GM19324 (cell line): ENCODE measurements at regions not wholly inside any gene's neighbourhood (a gene's known extent, or its start where the extent isn't known, plus 50 kb on each side); places are given as distances from the start of the nearest gene placed in this dataset.

Experiments
- ATAC-seq: cut with Tn5 transposase; IDR thresholded peaks from one replicate; pipeline ENCODE4 v1.9.1; 2021; ENCODE audit warnings: mild to moderate bottlenecking, moderate library complexity; ENCODE audit not compliant: unreplicated experiment, low FRiP score

GRCh38 chr1:170219163-170219562 lies 73.4 kb downstream of the NTMT2 start:
- ATAC-seq: no peak

DNA sequence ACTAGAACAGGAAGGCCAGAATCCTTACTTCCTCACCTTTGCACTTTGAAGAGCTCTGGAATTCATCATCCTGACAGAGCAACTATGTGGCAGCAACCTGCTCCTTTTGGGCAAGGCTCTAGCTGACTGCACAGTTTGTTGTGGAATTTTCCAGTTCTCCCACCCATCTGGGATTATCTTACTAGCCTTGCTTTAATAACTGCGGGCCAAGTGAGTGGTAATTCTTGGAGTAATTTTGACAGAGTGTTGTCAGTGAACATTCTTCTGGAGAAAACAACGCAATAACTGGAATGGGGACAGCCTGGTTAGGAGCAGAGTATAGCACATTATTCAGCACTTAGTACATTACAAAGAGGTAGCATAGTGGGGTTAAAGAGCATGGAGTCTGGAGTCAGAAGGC lies 75.3 kb downstream of the NTMT2 start:
- ATAC-seq: no peak

GRCh38 chr1:170221495-170221894 lies 75.7 kb downstream of the NTMT2 start:
- ATAC-seq: no peak

GRCh38 chr1:170224469-170224868 lies 78.7 kb downstream of the NTMT2 start:
- ATAC-seq: no peak

- no peak for ATAC-seq
These were observed 80.2 kb downstream of the NTMT2 start for GRCh38 chr1:170225781-170226530.

DNA sequence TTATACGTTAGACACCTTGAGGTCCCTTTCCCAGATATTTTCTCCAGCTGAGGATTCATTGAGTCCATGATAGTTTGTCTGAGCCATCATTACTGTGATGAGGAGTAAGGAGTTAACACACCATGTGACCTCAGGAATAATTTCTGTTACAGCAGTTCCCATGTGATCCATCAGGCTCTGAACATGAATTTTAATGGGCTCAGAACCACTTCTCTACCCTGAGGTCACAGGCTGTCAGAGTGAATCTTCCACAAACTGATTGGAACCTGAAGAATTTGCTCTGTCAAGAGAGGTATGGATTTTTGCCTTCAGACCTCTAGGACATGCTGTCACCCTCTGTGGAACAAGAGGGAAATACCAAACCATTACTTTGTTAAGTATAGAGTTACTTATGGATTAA lies 81.0 kb downstream of the NTMT2 start:
- ATAC-seq: no peak

DNA sequence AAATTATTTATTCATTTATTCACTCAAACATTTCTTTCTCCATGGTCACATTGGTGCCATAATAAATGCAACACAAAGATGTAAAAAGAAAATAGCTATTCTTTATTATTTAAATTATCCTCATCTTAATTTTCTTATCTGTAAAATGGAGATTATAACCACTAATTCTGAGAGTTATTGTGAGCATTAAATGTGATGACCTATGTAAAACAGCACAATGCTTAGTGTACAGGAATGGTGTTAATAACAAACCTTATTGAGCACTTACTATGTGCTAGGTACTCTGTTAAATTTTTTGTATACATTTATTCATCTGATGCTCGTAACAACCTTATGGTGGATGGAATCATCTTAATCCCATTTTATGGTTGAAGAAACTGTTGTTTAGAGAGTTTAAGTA lies 84.6 kb downstream of the NTMT2 start:
- no peak for ATAC-seq

- ATAC-seq: no peak
These were observed 85.9 kb downstream of the NTMT2 start for GRCh38 chr1:170231662-170232061.

GRCh38 chr1:170238704-170239391 lies 93.1 kb downstream of the NTMT2 start:
- ATAC-seq: no peak

- no peak for ATAC-seq
These were observed 93.7 kb downstream of the NTMT2 start for GRCh38 chr1:170239445-170239844.

DNA sequence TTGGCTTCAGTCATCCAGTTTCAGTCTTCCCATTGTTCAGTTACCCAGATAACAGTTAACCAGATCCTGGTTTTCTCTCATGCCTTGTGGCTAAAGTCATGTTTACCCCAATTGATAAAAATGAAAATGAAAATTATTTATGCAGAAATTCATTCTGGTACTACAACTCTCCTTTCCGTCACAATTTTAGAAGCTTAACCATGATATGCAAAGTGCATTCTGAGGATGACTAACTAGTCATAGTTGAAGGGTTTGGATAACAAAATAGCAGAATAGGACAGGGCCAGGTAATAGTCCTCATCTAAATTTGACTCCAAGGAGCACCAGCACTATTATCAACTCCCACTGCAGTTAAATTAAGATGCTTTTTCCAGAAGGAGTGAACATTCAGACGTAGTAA lies 94.7 kb downstream of the NTMT2 start:
- ATAC-seq: peak; percentile 94

- ATAC-seq: no peak
These were observed 95.6 kb downstream of the NTMT2 start for GRCh38 chr1:170241266-170241851.

DNA sequence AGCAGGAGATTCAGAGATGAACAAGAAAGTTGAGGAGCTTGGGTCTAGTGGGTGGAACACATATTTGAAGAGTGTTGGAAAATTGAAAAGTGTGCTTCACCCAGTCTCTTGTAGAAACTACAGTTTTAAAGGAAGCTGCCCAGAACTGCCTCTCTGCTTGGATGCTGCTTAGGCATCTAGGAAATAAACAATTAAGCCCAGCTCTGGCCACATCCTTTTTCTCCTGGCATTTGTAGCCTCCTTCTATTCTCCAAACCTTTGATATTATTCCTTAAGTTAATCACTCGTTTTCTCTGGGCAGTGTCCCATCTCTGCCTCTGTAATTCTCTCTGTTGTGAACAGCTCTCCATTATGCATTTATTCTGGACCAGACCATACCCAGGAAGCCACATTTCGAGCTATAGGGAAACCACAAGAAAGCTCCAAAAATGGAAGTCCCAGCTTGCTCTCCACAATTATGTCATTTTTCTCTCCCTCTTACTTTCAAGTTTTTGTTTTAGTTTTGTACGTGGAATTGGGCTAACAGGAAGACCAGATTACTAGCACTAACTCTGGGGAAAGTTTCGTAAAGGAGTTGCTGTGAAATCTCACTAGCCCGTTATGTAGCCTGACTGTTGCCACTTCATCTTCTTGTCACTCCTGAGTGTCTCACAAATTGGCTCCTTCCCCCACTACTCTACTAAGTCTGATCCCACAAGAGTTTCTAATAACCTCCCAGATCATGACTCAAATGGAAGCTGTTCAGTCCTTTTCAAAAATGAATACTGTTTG lies 102.2 kb downstream of the NTMT2 start:
- ATAC-seq: no peak

- no peak for ATAC-seq
These were observed 104.9 kb downstream of the NTMT2 start for GRCh38 chr1:170250531-170251276.

DNA sequence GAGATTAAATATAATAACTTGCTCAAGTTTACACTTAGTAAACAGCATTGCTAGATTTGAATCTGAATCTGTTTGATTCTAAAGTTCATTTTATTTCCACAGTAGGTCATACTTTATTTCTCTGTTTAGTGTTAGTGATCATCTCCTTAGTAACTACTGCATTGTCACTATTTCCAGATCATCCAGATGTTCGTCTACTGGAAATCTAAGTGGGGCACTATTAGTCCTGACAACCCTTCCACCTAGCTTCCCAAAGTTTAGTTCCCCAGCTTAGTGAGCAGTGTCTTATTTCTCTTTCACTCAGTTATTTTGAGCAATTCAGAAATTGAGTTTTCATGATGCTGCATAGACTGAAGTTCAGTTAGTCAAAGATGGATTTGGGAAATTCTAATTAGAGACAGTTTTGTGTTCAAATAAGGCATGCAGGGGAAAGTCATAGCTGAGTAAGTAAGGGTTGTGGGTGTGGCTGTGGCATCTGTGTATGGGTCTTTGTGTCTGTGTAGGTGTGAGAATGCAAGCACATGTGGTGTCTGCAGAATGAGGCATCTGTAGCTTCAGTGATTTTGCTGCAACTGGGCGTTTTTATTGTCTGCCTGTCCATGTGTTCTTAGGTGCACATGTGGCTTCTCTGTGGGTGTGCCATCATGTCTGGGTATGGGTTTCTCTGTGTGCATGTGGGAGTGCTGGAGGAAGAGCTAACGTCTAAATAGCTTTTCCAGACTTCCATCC lies 107.3 kb downstream of the NTMT2 start:
- ATAC-seq: no peak

DNA sequence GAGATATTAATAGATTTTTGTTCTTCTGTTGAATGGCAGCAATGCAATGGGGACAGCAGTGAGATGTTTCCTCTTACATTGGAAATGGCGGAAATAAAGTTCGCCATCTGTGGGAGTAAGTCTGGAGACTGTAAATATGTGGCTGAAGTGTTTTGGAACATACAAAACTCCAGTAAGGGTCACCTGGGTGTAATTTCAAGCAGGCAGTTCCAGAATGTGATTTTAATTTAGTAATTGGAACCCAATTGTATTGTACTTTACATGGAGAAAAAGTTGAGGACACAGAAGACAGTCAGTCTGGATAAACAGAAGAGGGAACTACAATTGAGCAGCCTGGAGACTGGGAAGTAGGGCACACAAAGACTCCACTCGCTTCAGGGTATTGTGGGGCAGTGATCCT lies 108.6 kb downstream of the NTMT2 start:
- ATAC-seq: no peak

DNA sequence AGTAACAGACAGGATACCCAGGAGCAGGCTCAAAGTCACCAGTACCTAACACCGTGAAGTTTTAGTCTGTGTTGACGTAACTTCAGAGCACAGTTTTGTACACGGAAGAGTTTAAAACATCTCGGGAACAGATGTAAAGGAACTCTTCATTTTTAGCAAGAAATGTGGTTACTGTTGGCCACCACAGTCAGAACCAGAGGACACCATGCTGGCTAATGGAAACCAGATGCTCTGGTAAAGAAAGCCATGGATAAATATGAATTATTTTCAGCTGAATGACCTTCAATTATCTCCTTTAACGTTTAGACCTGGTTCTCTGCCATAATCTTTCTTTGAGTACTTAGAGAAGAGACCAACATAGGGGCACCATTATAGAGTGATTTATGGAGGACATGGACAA lies 115.9 kb downstream of the NTMT2 start:
- no peak for ATAC-seq

DNA sequence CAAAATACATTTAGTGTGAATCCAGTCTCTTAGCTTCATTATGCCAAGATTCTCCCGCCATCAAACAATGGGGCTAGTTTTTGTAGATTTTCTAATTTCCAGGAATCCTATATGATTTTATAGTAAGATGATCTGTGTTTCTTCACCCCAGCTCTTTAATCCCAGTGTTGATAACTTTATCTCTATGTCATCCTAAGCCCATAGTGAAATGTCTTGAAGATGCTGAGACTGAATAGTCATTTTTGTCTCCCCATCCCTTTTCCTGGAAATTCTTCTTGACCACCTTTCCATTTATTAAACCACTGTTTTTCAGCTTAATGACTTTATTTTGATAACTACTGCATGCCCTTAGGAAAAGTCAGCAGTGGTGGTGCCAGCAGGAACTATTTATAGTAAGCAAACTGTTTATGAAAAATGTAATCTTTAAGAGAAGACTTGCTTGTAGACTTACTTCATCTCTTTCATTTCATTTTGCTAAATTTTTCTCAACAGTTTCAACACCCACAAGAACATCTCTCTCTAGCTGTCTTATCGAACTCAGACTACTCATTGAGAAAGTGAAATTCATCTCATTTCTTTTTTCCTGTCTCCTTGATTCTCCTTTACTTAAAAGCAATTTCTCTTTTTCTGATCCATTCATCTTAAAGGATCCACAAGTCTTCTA lies 116.6 kb downstream of the NTMT2 start:
- ATAC-seq: no peak

- no peak for ATAC-seq
These were observed 119.5 kb downstream of the NTMT2 start for GRCh38 chr1:170265234-170265633.
